GM18873 (cell line): ENCODE measurements at regions not wholly inside any gene's neighbourhood (a gene's known extent, or its start where the extent isn't known, plus 50 kb on each side); places are given as distances from the start of the nearest gene placed in this dataset.
"Not testable (repeated sequence)": the region's sequence is repeated elsewhere in the genome, so short reads cannot be mapped to it uniquely, and the experiment has no call there.

Source experiments
- ATAC-seq: cut with Tn5 transposase; IDR thresholded peaks from one replicate; pipeline ENCODE4 v1.9.1; 2021; ENCODE audit warnings: mild to moderate bottlenecking, moderate library complexity, moderate number of reproducible peaks; ENCODE audit not compliant: unreplicated experiment, low FRiP score

DNA sequence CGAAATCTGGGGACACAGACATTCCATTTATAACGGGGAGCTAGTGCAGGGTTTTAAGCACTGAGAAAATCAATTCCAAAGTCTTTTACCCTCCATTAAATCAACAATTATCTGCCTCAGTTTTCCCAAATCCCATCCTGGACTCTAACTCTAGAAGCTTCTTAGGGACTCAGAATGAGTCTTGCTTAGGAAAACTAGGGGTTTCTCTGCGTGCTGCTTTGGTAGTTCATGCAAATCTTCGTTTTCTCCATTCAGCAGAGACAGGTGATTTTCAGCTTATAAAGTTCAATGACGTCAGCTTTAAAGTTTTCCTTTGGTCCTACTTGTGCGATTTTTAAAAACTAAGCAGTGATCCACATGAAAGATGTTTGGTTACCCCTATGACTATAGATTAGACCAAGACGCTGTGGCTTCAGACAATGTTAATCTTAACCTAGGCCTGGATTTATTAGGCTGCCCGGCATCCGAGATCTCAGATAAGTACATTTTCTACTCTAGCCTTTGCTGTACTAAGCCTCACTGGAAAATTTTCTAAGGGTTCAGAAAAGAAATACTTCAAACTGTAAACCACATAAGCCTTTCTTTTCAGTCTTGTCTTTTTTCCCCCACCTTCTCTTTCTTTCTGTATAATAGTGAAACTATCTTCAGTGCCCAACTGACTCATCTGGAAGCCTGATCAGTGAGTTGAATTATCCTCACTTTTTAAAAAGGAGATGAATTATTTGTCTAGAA, 121.4 kb upstream of the GATB start:
- peak; percentile 65 for ATAC-seq

DNA sequence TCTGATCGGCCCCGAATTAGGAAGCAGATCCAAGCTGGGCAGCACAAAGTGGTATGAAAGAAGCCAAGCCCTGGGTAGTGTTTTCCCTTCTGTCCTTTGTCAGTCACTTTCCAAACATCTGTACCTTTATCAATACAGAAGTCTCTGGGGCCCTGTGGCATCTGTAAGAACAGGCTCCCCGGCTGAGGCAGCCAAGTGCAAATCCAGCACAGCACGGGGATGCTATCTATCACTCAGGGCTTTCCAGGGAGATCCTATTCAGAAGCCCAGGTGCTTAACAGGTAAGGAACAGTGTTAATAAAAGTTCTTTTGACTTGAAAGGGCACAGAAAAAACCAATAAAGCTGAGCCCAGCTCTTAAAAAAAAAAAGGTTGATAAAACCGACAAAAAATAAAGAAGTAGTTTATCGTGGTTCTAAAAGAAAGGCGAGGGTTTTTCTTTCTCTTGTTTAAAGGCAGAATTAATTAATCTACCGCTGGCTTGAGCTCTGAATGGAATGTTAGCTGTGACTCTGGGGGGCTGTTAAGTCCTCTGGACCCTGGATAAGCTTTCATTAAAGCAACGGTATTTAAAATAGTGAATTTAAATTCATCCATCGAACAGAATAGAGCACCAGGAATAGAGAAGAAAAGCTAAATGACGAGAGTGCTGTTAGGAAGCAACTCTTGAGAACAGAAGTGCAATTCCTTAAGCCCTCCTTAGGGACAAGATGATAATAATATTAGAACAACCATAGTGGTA, 119.1 kb upstream of the GATB start:
- no peak for ATAC-seq

DNA sequence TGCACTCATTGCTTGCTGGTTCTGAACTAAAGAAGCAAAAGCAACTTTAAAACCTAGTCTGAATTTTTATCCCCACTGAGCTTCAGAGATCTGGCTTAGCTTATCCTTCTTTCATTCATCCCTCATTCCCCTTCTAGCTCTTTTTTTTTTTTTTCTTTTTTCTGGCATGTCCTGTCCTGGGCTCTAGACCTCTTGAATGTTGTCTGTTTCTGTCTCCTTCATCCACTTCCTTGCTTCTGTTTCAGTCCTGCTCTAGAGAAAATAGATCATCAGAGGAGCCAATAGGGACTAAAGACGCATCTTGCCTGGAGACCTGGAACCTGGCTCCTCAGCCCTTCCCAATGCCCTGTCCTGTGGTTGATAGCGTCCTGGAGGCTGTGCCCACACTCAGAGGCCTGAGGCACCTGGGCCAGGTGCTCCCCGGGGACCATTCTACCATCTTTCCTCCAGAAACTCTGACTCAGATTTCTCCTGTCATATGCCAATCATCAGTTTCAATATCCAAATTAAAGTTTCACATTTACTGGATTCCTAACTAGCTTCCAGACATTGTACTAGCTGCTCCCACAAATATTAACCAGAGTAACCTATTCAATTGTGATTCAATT, 115.7 kb upstream of the GATB start:
- ATAC-seq: no peak

DNA sequence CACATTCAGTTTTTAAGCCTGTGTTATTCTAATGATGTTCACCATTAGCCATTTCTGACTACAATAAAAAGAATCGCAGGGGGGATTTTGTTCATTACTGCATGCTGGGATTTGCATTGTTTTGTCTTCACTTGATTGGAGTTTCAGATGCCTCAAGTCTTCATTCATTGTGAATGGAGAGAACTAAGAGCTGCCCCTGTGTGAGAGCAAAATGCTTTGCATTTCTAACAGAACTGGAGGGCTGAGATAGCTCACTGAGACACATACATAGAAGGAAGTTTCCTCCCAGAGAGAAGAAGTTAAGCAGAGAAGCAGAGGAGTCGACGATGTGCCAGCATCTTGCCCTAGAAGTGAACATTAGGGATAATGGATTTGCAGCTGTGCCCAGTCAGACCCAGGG, 113.5 kb upstream of the GATB start:
- ATAC-seq: no peak

DNA sequence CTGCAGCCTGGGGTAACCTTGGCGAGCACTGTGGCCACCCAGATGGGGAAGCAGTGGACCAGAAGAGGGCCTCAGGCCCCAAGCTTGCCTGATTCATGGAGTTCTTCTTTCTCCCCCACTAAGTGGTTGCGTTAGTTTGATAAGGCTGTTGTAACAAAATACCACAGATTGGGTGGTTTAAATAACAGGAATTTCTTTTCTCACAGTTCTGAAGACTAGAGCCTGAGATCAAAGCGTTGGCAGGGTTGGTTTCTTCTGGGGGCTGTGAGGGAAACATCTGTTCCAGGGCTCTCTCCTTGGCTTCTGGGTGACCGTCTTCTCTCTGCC, 105.7 kb upstream of the GATB start:
- no peak for ATAC-seq

DNA sequence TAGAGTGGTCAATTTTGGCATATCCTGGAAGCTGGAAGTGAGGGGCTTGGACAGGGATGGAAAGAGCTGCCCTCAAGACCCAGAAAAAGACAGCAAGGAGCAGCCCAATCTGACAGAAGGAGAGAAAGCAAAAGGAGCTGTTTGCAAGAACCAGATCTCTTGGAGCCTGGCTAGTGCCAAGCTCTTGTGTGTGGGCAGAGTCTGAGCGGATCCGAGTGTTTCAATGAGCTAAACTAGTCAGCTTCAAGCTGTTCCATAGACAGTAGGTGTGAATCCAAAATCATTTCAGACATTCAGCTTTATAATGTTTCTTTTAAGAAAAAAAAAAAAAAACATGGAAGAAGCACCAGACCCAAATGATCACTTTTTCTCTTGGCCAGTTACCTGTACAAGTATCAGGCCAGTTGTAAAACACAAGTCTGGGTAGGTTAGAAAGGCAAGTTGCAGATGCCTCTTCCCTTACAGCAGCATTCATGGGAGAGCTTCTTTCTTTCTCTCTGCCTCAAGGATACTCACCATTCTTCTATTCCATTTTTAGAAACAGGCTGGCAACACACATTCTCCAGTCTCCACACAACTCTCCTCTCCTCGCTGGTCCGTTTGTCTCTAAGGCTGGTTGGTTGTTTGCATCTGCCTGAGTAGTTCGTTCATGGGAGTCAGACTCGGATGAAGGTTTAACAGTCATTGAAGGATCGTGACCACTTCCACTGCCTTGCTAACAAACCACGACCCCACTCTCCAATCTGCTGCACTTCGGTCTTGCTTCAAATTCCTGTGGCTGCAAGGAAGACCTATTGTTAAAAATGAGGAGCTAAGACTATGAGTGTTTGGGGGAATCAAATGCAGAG, 105.2 kb upstream of the GATB start:
- ATAC-seq: no peak

DNA sequence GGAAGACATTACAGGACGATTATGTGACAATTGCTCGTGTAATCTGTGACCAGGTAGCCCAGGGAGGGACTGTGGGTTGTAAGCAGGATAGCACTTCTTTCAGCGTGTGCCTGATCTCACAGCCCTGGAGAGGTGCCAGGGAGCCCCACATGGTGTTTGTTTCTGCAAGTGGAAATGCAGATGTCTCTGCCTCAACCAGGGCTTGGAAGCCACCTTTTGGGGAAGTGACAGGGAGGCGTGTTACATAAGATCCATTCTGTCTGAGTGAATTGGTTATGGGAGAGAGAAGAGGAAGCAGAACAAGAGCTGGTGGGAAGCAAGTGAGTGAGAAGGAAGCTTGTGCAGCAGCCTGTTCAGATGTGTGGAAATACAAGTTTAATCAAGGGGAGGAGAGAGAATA, 104.5 kb upstream of the GATB start:
- ATAC-seq: no peak

DNA sequence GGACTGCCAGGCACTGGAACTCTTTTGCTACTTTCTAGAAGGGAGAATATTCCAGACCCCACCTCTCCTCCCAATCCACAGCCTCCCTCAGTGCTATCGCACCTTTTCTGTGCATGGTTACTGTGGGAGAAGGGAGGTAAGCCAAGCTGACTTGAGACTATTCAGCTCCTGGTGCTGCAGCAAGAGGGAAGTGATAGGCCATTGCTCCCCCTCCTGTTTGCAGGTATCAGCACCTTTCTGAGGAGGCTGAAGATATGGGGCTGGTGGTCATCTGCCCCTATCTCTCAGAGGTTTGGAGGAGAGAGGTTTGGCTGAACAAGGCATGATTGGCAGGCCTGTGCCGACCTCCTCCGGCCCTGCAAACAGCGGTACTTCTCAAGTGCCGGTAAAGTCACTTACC, 103.3 kb upstream of the GATB start:
- no peak for ATAC-seq

DNA sequence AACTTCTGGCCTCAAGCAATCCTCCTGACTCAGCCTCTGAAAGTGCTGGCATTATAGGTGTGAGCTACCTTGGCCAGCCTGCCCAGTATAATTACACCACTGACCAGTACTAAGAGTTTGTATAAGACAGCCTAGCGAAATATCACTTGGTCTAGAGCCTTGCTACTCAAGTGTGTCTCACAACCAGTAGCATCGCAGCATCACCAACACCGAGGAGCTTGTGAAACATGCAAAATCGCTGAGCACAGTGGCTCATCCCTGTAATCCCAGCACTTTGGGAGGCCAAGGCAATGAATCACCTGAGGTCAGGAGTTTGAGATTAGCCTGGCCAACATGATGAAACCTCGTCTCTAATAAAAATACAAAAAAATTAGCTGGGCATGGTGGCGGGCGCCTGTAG, 102.0 kb upstream of the GATB start:
- no peak for ATAC-seq

DNA sequence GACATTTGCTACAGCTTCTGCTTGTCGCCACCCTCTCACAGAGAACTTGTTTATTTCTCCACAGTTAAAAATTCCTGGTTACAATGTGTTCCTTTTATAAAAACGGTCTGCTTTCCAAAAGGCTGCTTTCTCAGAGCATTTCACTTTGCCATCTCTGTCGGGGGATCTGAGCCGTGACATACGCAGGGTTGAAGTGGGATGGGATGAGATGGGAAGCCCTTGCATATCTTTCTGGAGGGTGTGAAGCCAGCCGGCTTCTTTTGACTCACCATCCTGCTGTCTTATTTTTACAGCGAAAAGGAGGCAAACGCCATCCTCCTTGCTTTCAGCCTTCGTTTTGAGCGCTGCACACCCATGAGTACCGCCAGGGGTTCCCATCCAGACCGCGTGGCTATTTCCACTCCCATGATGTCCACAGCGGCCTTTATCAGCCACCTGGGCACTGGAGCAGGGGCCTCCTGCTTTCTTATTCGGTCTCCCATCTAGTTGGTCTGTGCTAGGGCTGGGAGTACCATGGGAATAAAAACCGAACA, 99.8 kb upstream of the GATB start:
- no peak for ATAC-seq

DNA sequence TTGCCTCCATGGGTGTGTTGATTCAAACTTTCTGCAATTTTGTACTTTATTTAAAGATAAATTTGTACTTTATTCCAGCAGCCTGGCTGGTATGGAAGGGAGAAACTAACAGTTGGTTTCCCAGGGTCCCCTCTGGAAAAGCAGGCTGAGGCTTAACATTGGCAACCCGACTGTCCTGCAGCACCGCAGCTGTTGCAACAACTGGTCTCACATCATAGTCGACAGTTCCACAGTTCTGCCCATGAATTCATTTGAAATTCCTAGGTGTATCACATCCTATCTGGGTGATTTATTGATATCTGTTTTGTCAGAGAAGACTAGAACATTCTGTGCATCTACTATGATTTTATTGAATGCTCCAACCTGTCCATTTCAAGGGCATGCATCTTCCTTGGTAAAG, 98.8 kb upstream of the GATB start:
- ATAC-seq: no peak

DNA sequence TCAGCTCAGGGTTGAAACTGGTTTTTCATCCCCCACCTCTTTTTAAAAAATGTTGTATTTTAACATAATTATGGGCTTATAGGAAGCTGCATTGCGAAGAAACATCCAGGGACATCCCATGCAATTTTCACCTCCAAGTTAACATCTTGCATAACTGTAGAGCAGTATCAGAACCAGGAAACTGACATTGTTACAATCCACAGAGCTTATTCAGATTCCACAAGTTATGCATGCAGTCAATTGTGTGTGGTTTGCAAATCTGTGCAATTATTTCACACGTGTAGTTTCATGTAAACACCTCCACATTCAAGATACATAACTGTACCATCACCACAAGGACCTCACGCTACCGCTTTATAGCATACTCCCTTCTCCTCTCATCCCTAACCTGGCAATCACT, 97.5 kb upstream of the GATB start:
- ATAC-seq: no peak

DNA sequence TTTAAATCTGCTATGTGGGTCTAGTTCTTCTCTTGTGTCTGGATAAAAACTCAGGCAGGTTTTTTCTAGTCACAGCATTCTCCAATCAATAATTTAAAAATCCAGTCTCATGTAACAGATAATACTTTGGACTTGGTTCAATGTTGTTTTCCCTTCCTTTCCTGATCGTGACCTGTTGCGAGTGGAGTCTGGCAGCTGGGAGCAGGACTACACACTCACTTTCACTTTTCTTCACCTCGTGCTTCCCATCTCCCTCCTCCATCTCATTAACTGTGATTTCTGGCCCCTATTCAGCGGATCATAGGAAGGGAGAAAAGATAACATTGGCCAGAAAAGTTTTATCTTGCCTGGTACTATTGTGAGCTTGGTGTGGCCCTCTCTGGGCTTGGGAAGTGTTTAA, 96.6 kb upstream of the GATB start:
- ATAC-seq: no peak

DNA sequence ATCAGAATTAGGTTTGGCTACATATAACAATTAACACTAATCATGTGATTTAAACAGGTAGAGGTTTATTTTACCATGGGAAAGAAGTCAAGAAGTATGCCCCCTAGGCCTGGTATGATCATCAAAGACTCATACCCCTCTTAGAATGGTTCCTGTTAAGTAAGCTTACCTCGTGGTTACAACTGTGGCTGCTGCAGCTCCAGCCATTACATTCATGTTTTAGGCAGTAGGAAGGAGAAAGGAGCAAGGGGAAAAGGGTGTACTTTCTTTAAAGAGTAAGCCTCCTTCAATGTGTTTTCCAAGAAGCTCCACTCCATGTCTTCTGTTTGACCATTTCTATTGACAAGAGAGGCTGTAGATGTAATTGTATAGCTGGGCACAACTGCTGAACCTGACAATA, 94.9 kb upstream of the GATB start:
- ATAC-seq: no peak

DNA sequence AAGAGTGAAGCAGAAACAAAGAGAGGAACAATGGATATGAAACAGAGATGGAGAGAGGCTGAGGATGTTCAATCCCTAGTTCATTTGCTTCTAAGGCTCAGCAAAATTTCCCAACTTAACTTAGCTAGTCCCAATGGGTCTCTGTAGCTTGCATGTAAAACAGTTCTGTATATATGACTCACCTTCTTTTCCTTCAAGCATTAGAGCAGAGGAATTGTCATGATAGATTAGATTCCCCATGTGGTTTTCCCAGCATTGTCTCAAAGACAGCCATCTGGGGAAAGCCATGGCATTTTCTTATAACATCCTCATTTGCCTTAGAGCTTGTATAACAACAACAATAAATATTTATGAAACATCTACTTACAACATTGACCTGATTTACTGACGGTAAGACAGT, 93.9 kb upstream of the GATB start:
- no peak for ATAC-seq

DNA sequence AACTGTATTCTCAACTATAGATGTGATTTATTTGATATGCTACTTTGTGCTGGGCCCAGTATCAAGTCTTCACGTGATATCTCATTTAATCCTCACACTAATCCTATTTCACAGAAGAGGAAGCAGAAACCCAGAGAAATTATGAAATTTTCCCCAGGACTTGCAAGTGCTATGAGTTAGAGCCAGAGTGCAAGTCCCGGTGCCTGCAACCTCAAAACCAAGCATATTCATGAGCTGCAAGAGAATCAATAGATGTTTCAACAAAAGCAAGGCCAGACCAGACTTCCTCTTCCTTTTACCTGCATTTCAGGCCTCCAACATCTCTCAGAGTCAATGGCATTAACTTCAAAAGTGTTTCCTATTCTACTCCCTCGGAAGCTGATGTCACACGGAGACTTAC, 92.2 kb upstream of the GATB start:
- no peak for ATAC-seq

DNA sequence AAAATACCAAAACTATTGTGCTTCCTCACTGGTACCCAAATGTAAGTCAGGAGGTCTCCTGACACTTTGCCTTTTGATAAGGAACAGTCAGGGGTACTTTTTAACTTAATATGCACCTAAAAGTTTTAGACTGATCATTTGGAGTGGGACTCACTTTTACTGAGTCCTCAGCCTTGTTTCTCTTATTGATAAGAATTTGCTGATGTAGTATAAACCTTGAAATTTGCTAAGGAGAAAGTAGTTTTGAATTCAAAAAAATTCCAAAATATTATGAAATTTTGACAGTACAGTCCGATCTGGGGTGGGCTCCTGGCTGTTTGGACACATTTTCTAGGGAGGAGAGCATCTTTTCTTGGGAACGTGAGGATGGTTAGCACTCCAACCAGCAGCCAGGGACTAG, 91.4 kb upstream of the GATB start:
- no peak for ATAC-seq

DNA sequence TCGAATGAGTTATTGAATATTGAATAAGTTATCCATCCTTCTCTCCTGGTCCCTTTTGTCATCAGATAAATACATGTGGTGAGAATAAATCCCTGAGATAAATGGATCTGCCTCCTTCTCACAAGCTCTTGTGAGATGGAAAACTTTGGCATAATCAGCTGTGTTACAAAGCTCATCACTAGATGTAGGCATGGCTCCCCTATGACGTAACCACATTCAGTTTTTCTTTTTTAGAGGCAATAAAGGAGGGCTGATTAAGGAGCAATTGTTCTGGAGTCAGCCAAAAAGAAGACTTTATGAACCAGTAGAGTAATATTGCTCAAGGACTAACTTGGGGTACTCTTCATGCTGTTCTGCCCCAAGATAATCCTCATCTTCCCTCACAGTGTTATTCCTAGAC, 90.5 kb upstream of the GATB start:
- no peak for ATAC-seq

DNA sequence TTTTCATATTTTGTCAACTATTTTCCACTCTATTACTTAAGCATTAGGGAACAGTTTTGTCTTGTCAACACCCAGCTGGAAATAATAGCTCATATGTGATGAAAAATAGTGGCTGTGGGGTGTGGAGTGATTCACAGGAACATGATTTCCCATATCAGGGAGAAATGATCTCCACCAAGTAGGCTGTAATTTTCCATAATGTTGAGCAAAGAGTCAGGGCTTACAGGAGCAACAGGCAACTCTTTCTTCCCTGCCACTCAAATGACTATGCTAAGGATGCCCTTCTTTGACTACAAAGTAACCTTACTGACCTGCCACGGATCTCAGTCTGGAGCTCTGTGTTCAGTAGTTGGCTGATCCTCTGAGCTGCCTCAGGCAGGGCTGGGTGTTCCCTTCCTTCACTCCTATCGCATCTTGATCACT, 90.0 kb upstream of the GATB start:
- no peak for ATAC-seq

DNA sequence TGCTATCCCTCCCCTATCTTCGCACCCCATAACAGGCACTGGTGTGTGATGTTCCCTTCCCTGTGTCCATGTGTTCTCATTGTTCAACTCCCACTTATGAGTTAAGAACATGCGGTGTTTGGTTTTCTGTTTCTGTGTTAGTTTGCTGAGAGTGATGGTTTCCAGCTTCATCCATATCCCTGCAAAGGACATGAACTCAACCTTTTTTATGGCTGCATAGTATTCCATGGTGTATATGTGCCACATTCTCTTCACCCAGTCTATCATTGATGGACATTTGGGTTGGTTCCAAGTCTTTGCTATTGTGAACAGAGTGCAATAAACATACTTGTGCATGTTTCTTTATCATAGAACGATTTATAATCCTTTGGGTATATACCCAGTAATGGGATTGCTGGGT, 84.7 kb upstream of the GATB start:
- not testable (repeated sequence) for ATAC-seq
